Astrocyte of the cerebellum (primary cell): ENCODE measurements at regions not wholly inside any gene's neighbourhood (a gene's known extent, or its start where the extent isn't known, plus 50 kb on each side); places are given as distances from the start of the nearest gene placed in this dataset.

Source experiments
- DNase-seq: peaks from one replicate; pipeline ENCODE4 v3.0.0-alpha.2; 2011; ENCODE audit warnings: low read depth
- H3K4me3 ChIP-seq: 2 replicates; pipeline ENCODE4 v1.5.1; 2011; ENCODE audit warnings: mild to moderate bottlenecking, low read depth, low read length, moderate library complexity
- CTCF ChIP-seq: IDR thresholded peaks from 2 replicates; pipeline ENCODE4 v1.5.1; 2012; ENCODE audit warnings: low read length, low read depth, moderate library complexity, mild to moderate bottlenecking; ENCODE audit errors: missing control alignments
- in situ Hi-C: cut with HindIII; loops from 2 replicates; pipeline ENCODE4 v1.10.0; 2017; ENCODE audit warnings: low sequenced_read_pairs

DNA sequence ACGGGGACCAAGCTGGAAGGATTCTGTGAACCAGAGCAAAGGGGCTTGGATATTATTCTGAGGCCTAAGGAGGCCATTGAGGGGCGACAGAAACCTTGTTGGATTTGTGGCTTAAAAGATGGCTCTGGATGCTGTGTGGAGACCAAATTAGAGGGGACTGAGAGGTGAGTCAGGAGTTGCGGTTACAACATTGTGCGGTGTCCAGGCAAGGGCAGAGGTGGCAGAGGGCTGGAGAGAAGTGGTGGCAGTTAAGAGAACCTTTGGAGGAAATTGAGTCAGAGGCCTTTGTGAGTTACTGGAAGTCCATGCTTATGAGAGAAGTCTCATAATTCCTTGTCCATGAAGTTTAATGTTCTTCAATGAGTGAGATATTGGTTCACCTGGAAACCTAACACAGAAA is 143.2 kb downstream of the FAM43A start:
- TF ChIP-seq CTCF = no peak
- DNase-seq = no peak
- in situ Hi-C loops = no loop called here
- no peak overlapping the region for H3K4me3 ChIP-seq

GRCh38 chr3:194830401-194830800 is 144.7 kb downstream of the FAM43A start:
- DNase-seq = no peak
- TF ChIP-seq CTCF = no peak
- in situ Hi-C loops = no loop called here
- H3K4me3 ChIP-seq = no peak overlapping the region

DNA sequence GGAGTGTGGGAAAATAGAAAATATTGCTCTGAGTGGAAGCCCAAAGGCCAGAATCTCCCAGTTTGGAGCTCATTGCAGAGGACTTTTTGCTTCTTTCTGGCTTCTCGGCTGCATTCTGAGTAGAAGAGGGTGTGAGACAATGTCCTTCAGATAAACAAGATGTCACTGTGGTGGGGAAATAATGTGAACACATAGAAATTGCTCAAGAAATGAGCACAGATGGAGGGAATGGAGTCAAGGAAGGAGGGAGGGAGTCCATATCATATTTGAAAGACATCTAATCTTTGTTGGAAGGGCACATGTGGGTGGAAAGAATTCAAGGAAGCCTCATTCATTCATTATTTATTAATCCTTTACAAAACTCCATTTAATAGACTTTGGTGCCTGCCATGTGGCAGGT is 145.3 kb downstream of the FAM43A start:
- no peak for DNase-seq
- H3K4me3 ChIP-seq = no peak overlapping the region
- no peak for TF ChIP-seq CTCF
- in situ Hi-C loops = no loop called here

GRCh38 chr3:194832346-194833104 is 146.8 kb downstream of the FAM43A start:
- H3K4me3 ChIP-seq = no peak overlapping the region
- in situ Hi-C loops = no loop called here
- TF ChIP-seq CTCF = no peak
- no peak for DNase-seq

GRCh38 chr3:194833114-194833910 is 147.6 kb downstream of the FAM43A start:
- TF ChIP-seq CTCF = no peak
- in situ Hi-C loops = no loop called here
- DNase-seq = no peak
- no peak overlapping the region for H3K4me3 ChIP-seq

- H3K4me3 ChIP-seq = no peak overlapping the region
- TF ChIP-seq CTCF = no peak
- DNase-seq = no peak
- in situ Hi-C loops = no loop called here
These were observed 151.0 kb downstream of the FAM43A start for GRCh38 chr3:194836661-194837060.
